K562 (cell line): ENCODE measurements at regions not wholly inside any gene's neighbourhood (a gene's known extent, or its start where the extent isn't known, plus 50 kb on each side); places are given as distances from the start of the nearest gene placed in this dataset.
A peak's percentile ranks its signal among the peaks of the same experiment; 100 is the strongest.

Experiments
- ATAC-seq: fragments of 200-7000 bp; cut with Tn5 transposase; 3 replicates; pipeline ENCODE4 v1.9.1; 2020; ENCODE audit warnings: moderate library complexity
- BruUV-seq: library from RNA; stranded (reverse); fragments of 400-500 nt; replicated peaks from 2 replicates; lab custom pipeline; 2021; lab: Mats Ljungman, UMichigan
- CTCF ChIA-PET: fragments of 300-600 bp; formaldehyde crosslinking; extraction: SDS; loops from one replicate; lab custom pipeline; 2021; ENCODE audit warnings: low intra/inter-chr PET ratio; lab: Yijun Ruan, JAX
- POLR2A ChIA-PET: fragments of 300-600, 350-650 bp; sonication (Branson Sonifier 250); formaldehyde crosslinking; extraction: SDS; loops from one replicate; lab custom pipeline; 2021; ENCODE audit warnings: antibody characterized with exemption, inconsistent platforms; lab: Yijun Ruan, JAX
- DNase-seq, 4 experiments: peaks; one replicate each; pipeline versions ENCODE4 v3.0.0 to v3.0.0-alpha.2; 2011 to 2018; ENCODE audit warnings: low spot score in 3 of 4, mixed read lengths in 3 of 4; ENCODE audit errors: extremely low read depth in 1 of 4
- FAIRE-seq: peaks from 2 replicates; lab custom pipeline; 2011; peaks lifted over from hg19 to GRCh38; lab: Jason Lieb, UNC
- H2AFZ ChIP-seq: 2 replicates; pipeline ENCODE4 v1.6.0; 2011; ENCODE audit warnings: low read depth, low read length, control low read depth, inconsistent platforms
- H3K27ac ChIP-seq: fragments of 200-600 bp; 3 replicates; pipeline ENCODE4 v1.8.0; 2011; ENCODE audit warnings: low read depth, mild to moderate bottlenecking, control low read depth, inconsistent platforms, low read length, moderate library complexity, mixed read lengths; ENCODE audit errors: extremely low read depth
- H3K27me3 ChIP-seq, 2 experiments: fragments of 300-600 bp in 1 of 2; 2 replicates in 1 of 2; 3 replicates in 1 of 2; pipeline versions ENCODE4 v1.6.0 to v1.8.0; 2011; ENCODE audit warnings: inconsistent platforms in 2 of 2, low read length in 2 of 2, mild to moderate bottlenecking in 1 of 2, mixed read lengths in 1 of 2, moderate library complexity in 1 of 2; ENCODE audit not compliant: control insufficient read depth in 2 of 2, insufficient read depth in 2 of 2
- H3K36me3 ChIP-seq: fragments of 300-600 bp; 3 replicates; pipeline ENCODE4 v1.8.0; 2011; ENCODE audit warnings: mild to moderate bottlenecking, low read length, inconsistent platforms; ENCODE audit not compliant: control insufficient read depth, insufficient read depth
- H3K4me1 ChIP-seq, 2 experiments: fragments of 200-600 bp in 1 of 2; replicated peaks in 1 of 2; 2 replicates in 1 of 2; 3 replicates in 1 of 2; pipeline versions ENCODE4 v1.5.1 to v1.8.0; 2011; ENCODE audit warnings: inconsistent platforms in 2 of 2, low read length in 2 of 2, mild to moderate bottlenecking in 1 of 2, mixed read lengths in 1 of 2, moderate library complexity in 1 of 2; ENCODE audit not compliant: control insufficient read depth in 2 of 2, insufficient read depth in 2 of 2
- H3K4me2 ChIP-seq: 2 replicates; pipeline ENCODE4 v1.6.1; 2011; ENCODE audit warnings: low read length, control low read depth, inconsistent platforms, mixed read lengths; ENCODE audit not compliant: insufficient read depth
- H3K4me3 ChIP-seq: fragments of 200-600 bp; sonication (generic), shearing (Covaris generic); 2 replicates; pipeline ENCODE4 v1.5.1; 2016; ENCODE audit warnings: control low read depth, inconsistent platforms
- H3K79me2 ChIP-seq: fragments of 200-600 bp; 3 replicates; pipeline ENCODE4 v1.8.0; 2011; ENCODE audit warnings: low read length, inconsistent platforms; ENCODE audit not compliant: control insufficient read depth, insufficient read depth
- H3K9ac ChIP-seq, 2 experiments: 2 replicates each; pipeline versions ENCODE4 v1.6.0 to v1.6.1; 2011; ENCODE audit warnings: low read depth in 2 of 2, low read length in 2 of 2, control low read depth in 1 of 2, inconsistent platforms in 1 of 2, mild to moderate bottlenecking in 1 of 2, mixed read lengths in 1 of 2; ENCODE audit not compliant: insufficient read depth in 1 of 2
- H3K9me1 ChIP-seq: one replicate; pipeline ENCODE4 v1.6.0; 2011; ENCODE audit warnings: inconsistent platforms, mild to moderate bottlenecking, low read length, moderate library complexity; ENCODE audit not compliant: control insufficient read depth, insufficient read depth
- H3K9me3 ChIP-seq: replicated peaks from 2 replicates; pipeline ENCODE4 v1.5.1; 2011; ENCODE audit warnings: low read depth, low read length, inconsistent platforms; ENCODE audit not compliant: control insufficient read depth, insufficient read depth
- H4K20me1 ChIP-seq: replicated peaks from 2 replicates; pipeline ENCODE4 v1.6.1; 2011; ENCODE audit warnings: low read length, inconsistent platforms, mixed read lengths; ENCODE audit not compliant: control insufficient read depth, insufficient read depth
- BHLHE40 ChIP-seq: IDR thresholded peaks from 2 replicates; pipeline ENCODE4 v1.6.1; 2011; ENCODE audit warnings: low read length, improper control_type of control experiment
- HSF4 ChIP-seq: fragments of 250-450 bp; sonication (Bioruptor Pico); IDR thresholded peaks from 2 replicates; pipeline ENCODE4 v2.1.2; 2022; ENCODE audit warnings: mild to moderate bottlenecking, moderate library complexity, borderline replicate concordance
- NFIC ChIP-seq: fragments of 450-650 bp; IDR thresholded peaks from 2 replicates; pipeline ENCODE4 v1.6.1; 2017; ENCODE audit warnings: mild to moderate bottlenecking, inconsistent platforms
- RFX7 ChIP-seq: fragments of 250-450 bp; sonication (Bioruptor Pico); IDR thresholded peaks from 2 replicates; pipeline ENCODE4 v1.5.1; 2021; ENCODE audit warnings: mild to moderate bottlenecking
- SFPQ ChIP-seq: fragments of 200-400 bp; formaldehyde crosslinking; IDR thresholded peaks from 2 replicates; pipeline ENCODE4 v1.6.1; 2017; ENCODE audit warnings: mild to moderate bottlenecking, low read depth, low read length, moderate library complexity
- SRSF3 ChIP-seq: fragments of 200-400 bp; formaldehyde crosslinking; IDR thresholded peaks from 2 replicates; pipeline ENCODE4 v1.6.1; 2016; ENCODE audit warnings: mild to moderate bottlenecking, low read length, moderate library complexity; ENCODE audit not compliant: insufficient read depth
- TAF1 ChIP-seq: IDR thresholded peaks from 2 replicates; pipeline ENCODE4 v1.6.1; 2011; ENCODE audit warnings: mild to moderate bottlenecking, low read length, moderate library complexity; ENCODE audit not compliant: insufficient read depth, control insufficient read depth, severe bottlenecking; ENCODE audit errors: extremely low read depth
- ZNF280A ChIP-seq: fragments of 450-650 bp; IDR thresholded peaks from 2 replicates; pipeline ENCODE4 v1.6.1; 2018; ENCODE audit warnings: mild to moderate bottlenecking, low read depth; ENCODE audit not compliant: partially characterized antibody
- ZNF75A ChIP-seq: fragments of 450-650 bp; formaldehyde crosslinking; IDR thresholded peaks from 2 replicates; pipeline ENCODE4 v1.4.0; 2020; ENCODE audit warnings: mild to moderate bottlenecking
- ZNF76 ChIP-seq: fragments of 250-450 bp; sonication (Bioruptor Pico); IDR thresholded peaks from 2 replicates; pipeline ENCODE4 v1.4.0; 2020; ENCODE audit warnings: mild to moderate bottlenecking, moderate library complexity, borderline replicate concordance
- WGBS: fragments of 100-300 bp; shearing (Covaris generic); methylation state at CpG from one replicate; pipeline ENCODE4 v1.1.6; 2016; ENCODE audit warnings: low coverage, mixed read lengths; ENCODE audit not compliant: insufficient coverage; ENCODE audit errors: missing lambda C conversion rate; 5-methylcytosine and 5-hydroxymethylcytosine counted together
- in situ Hi-C: fragments of 300-500 bp; cut with MboI; formaldehyde crosslinking; loops from 4 replicates; pipeline ENCODE4 v1.15.0; 2018; ENCODE audit warnings: inconsistent platforms, mixed read lengths
- intact Hi-C: fragments of 100-400 bp; cut with micrococcal nuclease; formaldehyde crosslinking; loops from 2 replicates; pipeline ENCODE4 v1.14.2; 2022

- FAIRE-seq (no peak), ATAC-seq (peak; percentile 38; the same call in 2 of the 3 replicates), DNase-seq (peak in 1 of 4 experiments; percentile 18)
- TF ChIP-seq NFIC (peak; percentile 71), ZNF280A (no peak)
- H2AFZ ChIP-seq, result no peak overlapping the region
- H3K27ac ChIP-seq, result no peak overlapping the region
- ChIA-PET CTCF (no interaction called here), POLR2A (no interaction called here)
- no peaks in the 10 kb centered on the region; the same call in 2 of the 3 replicates for H3K79me2 ChIP-seq
- peaks cover 19% of the 10 kb centered on the region; the same call in 2 of the 3 replicates for H3K36me3 ChIP-seq
- in situ Hi-C loops, result no loop called here
- H3K9ac ChIP-seq, result no peak overlapping the region
- BruUV-seq, result no TSS peak
- H3K4me1 ChIP-seq, result no peaks in the 10 kb centered on the region
- H3K9me3 ChIP-seq, result no peaks in the 10 kb centered on the region
- H3K4me3 ChIP-seq, result no peak overlapping the region
- H3K4me2 ChIP-seq, result no peak overlapping the region
- H3K9me1 ChIP-seq, result no peaks in the 10 kb centered on the region
- H3K27me3 ChIP-seq, result no peaks in the 10 kb centered on the region
- WGBS, result 88% methylated on average over 1 of the region's 1 CpG
- H4K20me1 ChIP-seq, result no peaks in the 10 kb centered on the region
- intact Hi-C loops, result loop anchor here (5.0 kb wide), 1 partner anchor 144 kb away; no protein-coding TSS in a partner anchor
These were observed 489.2 kb upstream of the KCND2 start for GRCh38 chr7:119783799-119784198.

- H3K36me3 ChIP-seq, result peaks cover 36% of the 10 kb centered on the region; the same call in 2 of the 3 replicates
- no peaks in the 10 kb centered on the region for H3K27me3 ChIP-seq
- H2AFZ ChIP-seq, result no peak overlapping the region
- in situ Hi-C loops (no loop called here), intact Hi-C loops (no loop called here)
- no peak overlapping the region for H3K4me2 ChIP-seq
- no peaks in the 10 kb centered on the region for H4K20me1 ChIP-seq
- no peak for DNase-seq
- TF ChIP-seq ZNF76 (CRISPR knock-in tag), result no peak
- no peak for TF ChIP-seq ZNF75A
- TF ChIP-seq HSF4, result no peak
- no peak for TF ChIP-seq TAF1
- no peak for TF ChIP-seq RFX7
- no peak for TF ChIP-seq BHLHE40
- TF ChIP-seq SRSF3, result no peak
- TF ChIP-seq SFPQ, result no peak
- no peaks in the 10 kb centered on the region; the same call in 1 of the 2 replicates for H3K9me3 ChIP-seq
- POLR2A ChIA-PET, result no interaction called here
- no peak overlapping the region for H3K27ac ChIP-seq
- no TSS peak for BruUV-seq
- FAIRE-seq, result no peak
- no peaks in the 10 kb centered on the region for H3K9me1 ChIP-seq
- H3K9ac ChIP-seq, result no peak overlapping the region
- WGBS, result 56% methylated on average over 6 of the region's 6 CpGs
- ATAC-seq, result no peak
- H3K79me2 ChIP-seq, result 0 out of 3 replicates have a peak, but pooled peaks cover 4% of the 10 kb centered on the region
- no peaks in the 10 kb centered on the region for H3K4me1 ChIP-seq
- CTCF ChIA-PET, result no interaction called here
- H3K4me3 ChIP-seq, result no peak overlapping the region
These were observed 470.8 kb upstream of the KCND2 start for GRCh38 chr7:119802147-119802546.
